ENCODE measurements at regions not wholly inside any gene's neighbourhood (a gene's known extent, or its start where the extent isn't known, plus 50 kb on each side); places are given as distances from the start of the nearest gene placed in this dataset.

- no peak for FAIRE-seq
- no peak for DNase-seq (ENCODE audit: low read depth, low spot score)
- no peak for TF ChIP-seq ZBED1 (IDR thresholded peaks at IDR 0.05; ENCODE audit: borderline replicate concordance)
- TF ChIP-seq CREM (IDR thresholded peaks at IDR 0.05; ENCODE audit: low read depth) = no peak
- Histone ChIP-seq H3K9me3 (replicated peaks; ENCODE audit: control insufficient read depth, insufficient read depth, low read length) (no peaks in the 10 kb centered on the region), H2AFZ (ENCODE audit: control insufficient read depth, low read depth, low read length) (no peak overlapping the region), H3K27me3 (replicated peaks in 1 of 2; ENCODE audit: control insufficient read depth in 2 of 2, insufficient read depth in 2 of 2, low read length in 1 of 2) (no peaks in the 10 kb centered on the region), H3K4me3 (no peak overlapping the region), H3K36me3 (ENCODE audit: control insufficient read depth in 2 of 2, insufficient read depth in 2 of 2, low read length in 1 of 2) (no peaks in the 10 kb centered on the region), H3K79me2 (ENCODE audit: control insufficient read depth, insufficient read depth, low read length) (no peaks in the 10 kb centered on the region), H3K4me1 (ENCODE audit: control insufficient read depth, insufficient read depth, low read length) (no peaks in the 10 kb centered on the region), H3K9ac (ENCODE audit: control insufficient read depth, insufficient read depth, low read length) (no peak overlapping the region), H4K20me1 (ENCODE audit: control insufficient read depth, insufficient read depth) (no peaks in the 10 kb centered on the region), H3K4me2 (ENCODE audit: control insufficient read depth, insufficient read depth) (no peak overlapping the region), H3K27ac (ENCODE audit: control insufficient read depth, insufficient read depth) (no peak overlapping the region)
- RAD21 ChIA-PET (ENCODE audit: unreplicated experiment) = no interaction called here
- no TSS peak for BruUV-seq (replicated peaks)
- no peak for ATAC-seq
- in situ Hi-C loops (cut with MboI) = no loop called here
- intact Hi-C loops (cut with micrococcal nuclease; ENCODE audit: unreplicated experiment) = no loop called here
- CTCF ChIA-PET = no interaction called here
- POLR2A ChIA-PET = no interaction called here
- SMC1A ChIA-PET (ENCODE audit: uncharacterized antibody, unreplicated experiment) = no interaction called here
These were observed 148.1 kb downstream of the DNAJB9 start for GRCh38 chr7:108717781-108718180.

DNA sequence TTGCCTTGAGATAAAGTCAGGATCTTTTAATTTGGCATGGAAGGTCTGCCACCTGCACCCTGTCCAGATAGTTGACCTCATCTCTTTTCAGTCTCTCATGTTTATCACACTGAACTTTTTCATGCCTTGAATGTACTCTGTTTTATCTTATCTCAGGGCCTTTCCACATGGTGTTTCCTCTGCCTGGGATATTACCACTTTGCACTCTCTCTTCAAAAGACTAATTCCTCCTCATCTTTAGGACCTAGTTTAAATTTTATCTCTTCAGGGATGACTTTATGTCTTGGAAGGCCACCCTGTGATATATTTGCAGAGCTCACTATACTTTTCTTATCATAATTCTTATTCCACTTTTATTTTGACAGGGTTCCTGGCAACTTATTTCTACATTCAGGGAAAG lies 150.0 kb downstream of the DNAJB9 start:
- FAIRE-seq (no peak), ATAC-seq (no peak), DNase-seq (ENCODE audit: low read depth, low spot score) (no peak)
- no peaks in the 10 kb centered on the region for H3K36me3 ChIP-seq (ENCODE audit: control insufficient read depth in 2 of 2, insufficient read depth in 2 of 2, low read length in 1 of 2)
- H3K9me3 ChIP-seq (replicated peaks; ENCODE audit: control insufficient read depth, insufficient read depth, low read length) = no peaks in the 10 kb centered on the region
- no TSS peak for BruUV-seq (replicated peaks)
- ChIA-PET CTCF (no interaction called here), RAD21 (ENCODE audit: unreplicated experiment) (no interaction called here), SMC1A (ENCODE audit: uncharacterized antibody, unreplicated experiment) (no interaction called here), POLR2A (no interaction called here)
- no peak overlapping the region for H2AFZ ChIP-seq (ENCODE audit: control insufficient read depth, low read depth, low read length)
- no peak overlapping the region for H3K4me3 ChIP-seq
- in situ Hi-C loops (cut with MboI) (no loop called here), intact Hi-C loops (cut with micrococcal nuclease; ENCODE audit: unreplicated experiment) (no loop called here)
- H4K20me1 ChIP-seq (ENCODE audit: control insufficient read depth, insufficient read depth) = no peaks in the 10 kb centered on the region
- no peak for TF ChIP-seq TCF7 (IDR thresholded peaks at IDR 0.05; ENCODE audit: borderline replicate concordance)
- no peak for TF ChIP-seq IRF3 (IDR thresholded peaks at IDR 0.05)
- no peak overlapping the region for H3K9ac ChIP-seq (ENCODE audit: control insufficient read depth, insufficient read depth, low read length)
- no peak overlapping the region for H3K27ac ChIP-seq (ENCODE audit: control insufficient read depth, insufficient read depth)
- H3K4me1 ChIP-seq (ENCODE audit: control insufficient read depth, insufficient read depth, low read length) = no peaks in the 10 kb centered on the region
- no peak overlapping the region for H3K4me2 ChIP-seq (ENCODE audit: control insufficient read depth, insufficient read depth)
- no peaks in the 10 kb centered on the region for H3K79me2 ChIP-seq (ENCODE audit: control insufficient read depth, insufficient read depth, low read length)
- no peaks in the 10 kb centered on the region for H3K27me3 ChIP-seq (replicated peaks in 1 of 2; ENCODE audit: control insufficient read depth in 2 of 2, insufficient read depth in 2 of 2, low read length in 1 of 2)
